ENCODE measurements at regions not wholly inside any gene's neighbourhood (a gene's known extent, or its start where the extent isn't known, plus 50 kb on each side); places are given as distances from the start of the nearest gene placed in this dataset.
"Not testable (repeated sequence)": the region's sequence is repeated elsewhere in the genome, so short reads cannot be mapped to it uniquely, and the experiment has no call there.

DNA sequence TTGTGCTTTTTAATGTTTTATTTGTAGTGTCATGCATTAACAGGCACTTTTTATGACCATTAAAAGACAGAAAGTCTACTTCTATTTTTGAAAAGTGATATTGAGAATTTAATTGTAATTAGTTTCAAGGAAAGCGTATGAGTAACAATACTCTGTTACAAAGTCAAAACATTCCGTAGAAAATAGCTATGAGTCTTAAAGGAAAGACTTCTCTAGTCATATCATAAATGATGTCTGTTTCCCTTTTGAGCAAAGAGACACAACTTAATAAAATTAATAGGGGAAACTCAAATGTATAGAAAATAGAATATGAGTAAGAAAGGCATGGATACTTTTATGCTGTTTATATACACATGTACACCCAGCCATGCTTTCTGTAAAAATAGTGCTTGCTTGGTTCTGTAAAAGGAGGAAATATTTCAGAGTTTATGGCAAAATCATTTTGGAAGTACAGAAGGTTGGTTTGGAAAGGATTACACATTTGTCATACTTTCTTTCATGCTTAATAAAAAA is 107.8 kb upstream of the AHI1 start:
- DNase-seq (ENCODE audit: low spot score) = no peak

DNA sequence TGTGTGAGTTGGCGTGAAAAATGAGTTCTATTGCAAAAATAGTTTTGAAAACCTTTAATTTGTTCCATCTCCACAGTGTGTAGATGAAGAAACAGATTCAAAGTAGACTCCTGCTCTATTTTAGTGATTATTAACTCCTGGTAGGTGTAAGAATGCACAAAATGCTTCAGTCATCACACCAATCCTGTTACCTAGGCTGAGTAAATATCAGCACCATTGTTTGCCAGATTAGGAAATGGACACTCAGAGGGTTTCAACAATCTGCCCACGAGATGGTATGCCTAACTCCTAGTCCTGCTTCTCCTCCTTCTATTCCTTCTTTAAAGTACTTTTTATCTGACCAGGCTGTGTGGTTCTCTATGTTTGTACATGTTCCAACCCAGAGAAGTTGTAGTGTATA is 108.9 kb upstream of the AHI1 start:
- no peak for DNase-seq (ENCODE audit: low spot score)

- DNase-seq (ENCODE audit: low spot score) = no peak
These were observed 110.5 kb upstream of the AHI1 start for GRCh38 chr6:135608031-135608430.

DNA sequence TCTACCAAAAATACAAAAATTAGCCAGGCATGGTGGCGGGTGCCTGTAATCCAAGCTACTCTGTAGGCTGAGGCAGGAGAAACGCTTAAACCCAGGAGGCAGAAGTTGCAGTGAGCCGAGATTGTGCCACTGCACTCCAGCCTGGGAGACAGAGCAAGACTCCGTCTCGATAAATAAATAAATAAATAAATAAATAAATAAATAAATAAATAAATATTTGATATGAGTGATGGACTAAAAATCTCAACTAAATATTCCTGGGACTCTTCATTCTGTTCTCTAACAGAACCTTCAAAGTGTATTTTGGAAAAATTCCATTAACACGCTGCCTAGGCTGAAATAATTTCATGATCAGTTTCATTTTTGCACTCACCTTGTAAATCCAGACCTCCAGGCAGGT is 112.7 kb upstream of the AHI1 start:
- not testable (repeated sequence) for DNase-seq (ENCODE audit: low spot score)

- DNase-seq (ENCODE audit: low spot score) = no peak
These were observed 119.1 kb upstream of the AHI1 start for GRCh38 chr6:135616655-135617054.

- no peak for DNase-seq (ENCODE audit: low spot score)
These were observed 119.7 kb upstream of the AHI1 start for GRCh38 chr6:135617222-135617621.

- no peak for DNase-seq (ENCODE audit: low spot score)
These were observed 124.5 kb upstream of the AHI1 start for GRCh38 chr6:135622081-135622480.

- DNase-seq (ENCODE audit: low spot score) = no peak
These were observed 126.4 kb upstream of the AHI1 start for GRCh38 chr6:135623979-135624378.

DNA sequence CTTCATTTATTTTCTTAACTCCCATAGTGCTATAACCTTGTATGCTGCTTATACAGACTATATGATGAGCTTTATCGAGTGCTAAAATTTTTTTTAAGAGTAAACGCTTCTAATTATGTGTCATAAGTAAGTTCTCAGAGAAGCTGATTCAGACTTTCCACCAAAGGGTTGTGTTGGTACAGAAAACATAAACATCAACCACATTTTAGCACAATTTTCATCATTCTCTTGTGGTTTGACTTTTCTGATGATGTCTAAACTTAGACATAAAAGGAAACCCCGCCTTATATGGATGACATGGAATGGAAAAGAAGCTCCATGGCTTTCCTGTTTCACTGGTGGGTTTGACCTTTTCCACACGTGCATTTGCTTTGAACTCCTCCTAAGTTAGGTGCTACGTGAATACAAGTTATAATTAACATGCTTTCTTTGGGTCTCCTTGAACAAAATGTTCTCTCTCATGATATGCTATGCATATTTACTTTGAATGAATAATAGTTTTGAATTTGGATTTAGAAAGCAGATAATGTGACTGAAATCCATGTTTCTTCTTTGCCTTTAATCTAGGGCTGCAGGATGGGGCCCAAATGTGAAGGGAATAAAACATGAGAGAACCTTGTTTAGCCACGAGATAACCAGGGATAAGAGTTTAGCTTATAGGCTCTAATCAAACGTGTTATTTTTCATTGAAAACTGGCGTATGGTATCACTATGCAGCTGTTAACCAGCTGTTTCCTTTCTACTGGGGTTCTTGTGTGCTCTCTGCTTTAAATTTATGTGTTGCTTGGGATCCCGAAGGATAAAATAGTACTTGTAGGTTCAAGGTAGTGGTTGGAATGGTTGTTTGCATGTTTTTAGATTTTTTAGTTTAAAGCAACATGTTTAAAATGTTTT is 127.1 kb upstream of the AHI1 start:
- no peak for DNase-seq (ENCODE audit: low spot score)

GRCh38 chr6:135626001-135626400 is 128.5 kb upstream of the AHI1 start:
- DNase-seq (ENCODE audit: low spot score) = not testable (repeated sequence)

- DNase-seq (ENCODE audit: low spot score) = no peak
These were observed 129.7 kb upstream of the AHI1 start for GRCh38 chr6:135627092-135627715.

GRCh38 chr6:135630789-135631376 is 133.3 kb upstream of the AHI1 start:
- no peak for DNase-seq (ENCODE audit: low spot score)

DNA sequence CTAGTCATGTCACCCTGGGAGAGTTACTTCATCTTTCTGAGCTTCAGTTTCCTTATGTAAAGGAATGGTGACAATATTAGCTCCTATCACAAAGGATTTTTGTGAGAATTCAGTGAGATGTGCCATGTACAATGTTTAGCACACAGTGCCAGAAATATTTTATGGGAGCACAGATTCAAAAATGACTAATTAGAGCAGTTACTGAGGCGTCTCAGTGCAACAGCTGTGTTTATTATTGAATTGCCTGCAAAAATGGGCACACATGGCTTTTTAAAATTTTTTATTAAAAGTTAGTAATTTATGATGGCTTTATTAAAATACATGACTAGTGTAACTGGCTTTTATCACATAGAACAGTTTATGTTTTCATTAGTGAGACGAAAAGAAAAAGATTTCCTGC is 134.3 kb upstream of the AHI1 start:
- DNase-seq (ENCODE audit: low spot score) = no peak

DNA sequence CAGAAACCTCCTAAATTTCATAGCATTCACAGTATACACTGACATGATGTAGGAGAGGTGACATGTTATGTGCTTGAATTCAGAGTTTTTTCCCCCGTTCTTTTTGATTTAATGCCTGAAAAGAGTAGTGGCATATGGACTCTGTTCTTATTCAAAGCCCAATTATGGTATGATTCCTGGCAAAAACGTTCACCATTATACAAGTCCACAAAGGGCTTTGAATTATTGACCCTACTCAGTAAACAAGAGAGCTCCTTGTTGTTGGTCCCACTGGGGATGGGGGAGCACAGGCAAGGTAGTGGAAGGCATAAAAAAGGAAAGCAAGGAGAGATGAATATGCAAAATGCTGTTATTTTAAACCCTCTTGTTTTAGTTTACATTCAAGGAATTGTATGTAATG is 136.0 kb upstream of the AHI1 start:
- no peak for DNase-seq (ENCODE audit: low spot score)

DNA sequence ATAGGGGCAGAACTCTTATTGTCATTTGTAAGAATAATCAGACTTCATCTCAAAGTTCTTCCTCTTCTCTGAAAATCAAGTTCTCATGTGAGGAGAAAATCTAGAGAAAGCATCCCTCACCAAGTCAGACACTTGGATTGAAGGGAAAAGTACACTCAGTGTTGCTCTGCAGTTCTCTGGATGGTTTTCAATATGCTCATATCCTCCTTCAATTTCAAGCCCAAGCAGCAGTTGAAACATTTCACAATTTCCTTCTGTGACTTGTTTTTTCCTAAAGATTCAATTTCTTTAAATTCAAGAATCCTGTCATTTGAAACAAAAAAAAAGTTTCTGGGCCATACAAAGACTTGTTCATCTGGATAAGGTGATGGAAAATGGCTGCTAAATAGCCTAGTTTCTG is 140.2 kb upstream of the AHI1 start:
- DNase-seq (ENCODE audit: low spot score) = no peak

DNA sequence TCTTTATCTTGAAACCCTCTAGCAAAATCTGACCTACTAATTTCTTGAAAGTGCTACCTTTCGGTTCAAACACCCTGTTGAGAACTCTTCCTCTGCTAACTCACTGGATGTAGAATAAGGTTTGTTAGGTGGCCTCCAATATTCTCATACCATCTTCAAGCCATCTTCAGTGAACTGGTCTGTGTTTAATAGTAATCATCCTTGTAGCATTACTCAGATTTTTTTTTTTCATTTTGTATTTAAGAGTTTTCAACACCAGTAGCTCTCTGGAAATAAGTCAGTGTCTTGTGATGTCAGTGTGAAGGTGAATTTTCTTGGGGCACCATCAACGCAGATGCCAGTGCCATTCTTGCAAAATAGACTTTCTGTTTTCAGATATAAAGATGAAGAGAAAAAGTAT is 140.6 kb upstream of the AHI1 start:
- no peak for DNase-seq (ENCODE audit: low spot score)

DNA sequence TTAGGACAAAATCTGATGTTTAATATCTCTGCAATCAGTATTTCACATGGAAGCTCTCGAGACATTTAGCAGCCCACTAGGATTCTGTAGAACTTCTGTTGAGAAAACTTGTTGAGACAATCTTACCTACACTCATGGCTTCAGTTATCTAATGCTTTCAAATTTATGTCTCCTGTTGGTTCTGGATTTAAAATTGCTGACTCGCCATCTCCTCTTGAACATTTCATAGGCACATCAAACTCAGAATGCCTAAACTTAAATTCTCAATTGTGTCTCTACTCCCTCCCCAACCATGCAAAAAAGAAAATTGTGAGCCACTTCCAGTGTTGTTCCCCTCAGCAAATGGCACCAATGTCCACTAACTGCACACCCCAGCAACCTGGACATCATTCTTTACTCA is 142.5 kb upstream of the AHI1 start:
- DNase-seq (ENCODE audit: low spot score) = no peak

DNA sequence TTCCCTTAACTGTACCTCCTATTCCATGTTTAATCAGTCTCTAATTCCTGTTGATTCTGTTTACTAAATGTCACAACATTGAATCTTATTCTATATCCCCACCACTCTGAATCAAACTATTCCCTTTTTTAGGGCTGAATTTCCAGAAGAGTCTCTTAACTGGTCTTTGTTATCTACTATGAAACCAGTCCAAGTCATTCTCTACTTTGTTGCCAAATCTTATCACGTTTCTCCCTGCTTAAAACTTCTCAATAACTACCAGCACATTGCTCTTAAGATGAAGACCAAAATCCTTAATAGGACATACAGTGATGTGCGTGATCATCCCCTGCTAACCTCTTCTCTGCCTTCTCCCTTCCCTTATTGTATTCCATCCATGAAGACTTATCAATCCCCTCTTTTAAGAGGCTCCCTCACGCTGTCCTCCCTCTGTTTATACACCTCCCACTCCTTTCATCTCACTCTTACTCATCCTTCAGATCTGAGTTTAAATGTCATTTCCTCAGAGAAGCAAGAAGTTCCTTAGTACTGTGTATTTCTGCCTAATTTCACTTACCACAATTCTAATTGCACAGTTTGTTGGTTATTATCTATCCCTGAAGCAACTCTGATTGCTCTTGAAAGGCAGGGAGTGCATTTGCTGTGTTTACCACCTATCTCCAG is 143.0 kb upstream of the AHI1 start:
- no peak for DNase-seq (ENCODE audit: low spot score)

DNA sequence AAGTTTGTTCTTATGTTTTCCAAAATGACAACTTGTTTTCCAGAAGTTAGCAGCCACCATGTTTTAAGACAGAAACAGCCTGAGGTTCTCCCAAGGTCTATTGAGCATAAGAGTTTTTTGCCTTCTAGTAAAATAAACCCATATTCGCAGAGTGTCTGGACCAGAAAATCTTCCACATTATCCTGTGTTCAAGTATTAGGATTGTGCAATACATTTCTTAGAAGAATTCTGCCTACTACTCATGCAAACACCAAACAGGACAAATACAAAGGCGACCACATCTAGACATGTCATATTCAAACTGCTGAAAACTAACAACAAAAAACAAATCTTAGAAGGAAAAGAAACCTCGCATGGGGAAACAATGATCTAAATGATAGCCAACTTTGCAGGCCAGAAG is 145.4 kb upstream of the AHI1 start:
- no peak for DNase-seq (ENCODE audit: low spot score)

GRCh38 chr6:135644394-135644793 is 146.9 kb upstream of the AHI1 start:
- no peak for DNase-seq (ENCODE audit: low spot score)

DNA sequence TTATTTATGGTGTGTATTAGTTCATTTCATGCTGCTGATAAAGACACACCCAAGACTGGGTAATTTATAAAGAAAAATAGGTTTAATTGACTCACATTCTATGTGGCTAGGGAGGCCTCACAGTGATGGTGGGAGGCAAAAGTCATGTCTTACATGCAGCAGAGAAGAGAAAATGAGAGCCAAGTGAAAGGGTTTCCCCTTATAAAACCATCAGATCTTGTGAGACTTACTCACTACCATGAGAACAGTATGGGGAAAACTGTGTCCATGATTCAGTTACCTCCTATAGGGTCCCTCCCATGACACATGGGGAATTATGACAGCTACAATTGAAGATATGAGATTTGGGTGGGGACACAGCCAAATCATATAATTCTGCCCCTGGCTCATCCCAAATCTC is 150.0 kb upstream of the AHI1 start:
- no peak for DNase-seq (ENCODE audit: low spot score)

DNA sequence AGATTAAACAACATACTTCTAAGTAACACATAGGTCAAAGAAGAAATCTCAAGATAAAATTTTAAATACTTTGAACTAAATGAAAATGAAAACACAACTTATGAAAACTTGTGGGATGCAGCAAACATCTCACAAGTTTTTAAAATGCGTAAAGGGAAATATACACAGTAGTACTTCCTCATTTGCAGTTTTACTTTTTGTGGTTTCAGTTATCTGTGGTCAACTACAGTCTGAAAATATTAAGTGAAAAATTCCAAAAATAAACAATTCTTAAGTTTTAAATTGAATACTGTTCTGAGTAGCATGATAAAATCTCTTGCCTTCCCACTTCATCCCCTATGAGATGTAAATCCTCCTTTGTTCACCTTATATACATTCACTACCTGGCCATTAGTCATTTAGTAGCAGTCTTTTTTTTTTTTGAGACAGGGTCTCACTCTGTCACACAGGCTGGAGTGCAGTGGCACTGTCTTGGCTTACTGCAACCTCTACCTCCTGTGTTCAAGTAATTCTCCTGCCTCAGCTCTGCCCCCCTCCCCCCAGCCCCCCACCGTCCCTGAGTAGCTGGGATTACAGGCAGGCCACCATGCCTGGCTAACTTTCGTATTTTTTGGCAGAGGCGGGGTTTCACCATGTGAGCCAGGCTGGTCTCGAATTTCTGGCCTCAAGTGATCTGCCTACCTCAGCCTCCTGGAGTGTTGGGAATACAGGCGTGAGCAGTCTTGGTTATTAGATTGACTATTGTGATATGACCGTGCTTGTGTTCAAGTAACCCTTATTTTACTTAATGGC is 154.6 kb upstream of the AHI1 start:
- DNase-seq (ENCODE audit: low spot score) = no peak
